DMS 273 (cell line): ENCODE measurements at regions not wholly inside any gene's neighbourhood (a gene's known extent, or its start where the extent isn't known, plus 50 kb on each side); places are given as distances from the start of the nearest gene placed in this dataset.

ENCODE experiments used
- DNase-seq: peaks from one replicate; lab custom pipeline; 2025; ENCODE audit not compliant: unreplicated experiment; lab: John Stamatoyannopoulos, UW

DNA sequence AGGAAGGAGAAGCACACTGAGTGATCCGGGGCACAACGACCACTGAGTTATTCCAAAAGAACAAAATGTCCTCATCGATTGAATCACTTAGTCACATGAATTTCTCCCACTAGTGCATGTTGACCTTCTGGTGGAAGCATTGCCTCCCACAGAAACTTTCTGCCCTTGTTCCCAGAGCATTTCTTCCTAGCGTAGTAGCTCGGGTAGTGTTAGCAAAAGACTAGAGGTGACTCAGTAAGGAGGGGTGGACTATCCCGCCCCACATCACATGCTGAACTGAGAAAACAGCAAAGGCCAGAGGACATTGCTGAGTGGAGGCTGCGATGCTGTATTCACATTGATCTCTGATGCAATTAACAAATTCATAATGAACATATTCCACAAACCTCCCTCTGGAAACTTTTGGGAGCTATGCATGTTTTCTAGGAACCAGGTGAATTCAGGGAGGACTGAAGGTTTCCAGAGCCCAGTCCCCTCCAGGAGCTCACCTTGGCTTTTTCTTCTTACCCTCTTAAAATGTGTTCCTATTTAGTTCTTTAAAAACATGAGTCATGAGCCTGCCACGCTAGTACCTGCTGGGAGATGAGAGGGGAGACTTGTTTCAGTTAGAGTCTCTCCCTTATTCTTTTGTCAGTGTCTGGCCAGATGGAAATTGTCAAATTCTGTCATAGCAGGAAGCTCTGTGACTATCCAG, 507.9 kb downstream of the CDH26 start:
- DNase-seq = no peak

DNA sequence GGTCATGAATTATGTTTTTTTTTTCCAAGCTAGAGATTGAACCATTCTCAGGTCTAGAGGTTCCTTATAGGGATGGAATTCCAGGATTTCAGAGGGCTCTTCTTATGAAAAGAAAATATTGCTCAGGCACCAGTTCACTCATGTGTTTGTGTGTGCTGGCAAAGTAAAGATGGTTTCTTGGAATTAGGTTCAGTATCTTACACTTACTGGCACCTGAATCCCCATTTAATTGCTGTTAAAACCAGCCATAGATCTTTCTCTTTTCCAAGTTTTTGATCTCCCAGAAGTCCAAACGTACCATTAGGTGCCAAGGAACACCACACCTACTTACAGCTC, 508.4 kb downstream of the CDH26 start:
- no peak for DNase-seq

DNA sequence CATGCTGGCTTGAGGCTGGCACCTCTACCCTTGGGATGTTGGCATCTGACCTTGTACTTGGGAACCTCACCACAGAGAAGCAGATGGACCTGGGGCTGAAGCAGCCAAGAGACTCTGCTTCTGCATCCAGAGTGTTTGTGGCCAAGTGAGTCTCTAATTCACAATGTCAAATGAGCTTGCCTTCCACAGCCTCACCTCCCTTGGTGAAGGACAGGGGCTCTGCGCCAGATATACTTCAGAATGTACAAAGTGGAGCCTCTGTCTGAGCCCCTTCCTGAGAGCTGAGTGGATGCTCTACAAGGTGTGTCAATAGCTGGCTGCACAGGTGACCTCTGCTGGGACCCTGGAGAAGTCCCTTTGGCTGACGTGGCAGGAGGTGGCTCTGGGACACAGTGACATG, 508.9 kb downstream of the CDH26 start:
- no peak for DNase-seq

DNA sequence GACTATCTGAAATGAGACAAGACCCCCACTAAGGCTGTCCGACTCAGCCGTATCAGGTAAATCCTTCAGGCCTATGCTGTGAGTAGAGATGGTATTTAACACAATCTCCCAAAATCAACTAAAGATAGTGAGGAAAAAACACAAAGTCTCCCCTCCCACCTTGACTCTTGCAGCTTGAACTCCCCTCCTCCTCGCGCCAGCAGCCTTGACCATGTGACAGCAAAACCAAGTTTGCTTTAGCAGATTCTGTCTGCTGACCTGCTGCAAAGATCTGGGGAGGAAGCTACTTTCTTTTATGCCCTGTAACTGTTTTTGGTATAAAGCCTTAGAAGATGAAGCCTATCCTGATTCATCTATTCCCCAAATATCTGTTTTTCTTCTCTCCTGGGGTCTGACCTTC, 509.5 kb downstream of the CDH26 start:
- DNase-seq = no peak

DNA sequence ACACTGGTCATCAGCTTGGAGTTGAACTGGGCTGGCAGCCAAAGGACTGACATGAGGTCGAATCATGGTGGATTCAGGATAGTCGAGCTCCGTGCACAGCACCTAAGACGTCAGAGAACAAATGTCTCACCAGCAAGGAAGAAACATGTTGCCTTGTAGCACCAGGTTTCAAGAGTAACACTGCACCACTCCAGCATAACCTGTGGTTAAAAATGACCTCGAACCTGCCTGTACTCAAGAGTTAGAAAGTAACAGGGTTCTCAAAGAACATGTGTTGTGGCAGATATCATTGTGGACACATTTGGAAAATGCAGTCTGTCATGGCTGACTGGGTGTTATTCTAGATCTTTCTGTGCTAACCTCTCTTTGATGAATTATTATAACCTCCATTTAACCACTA, 511.6 kb downstream of the CDH26 start:
- no peak for DNase-seq

DNA sequence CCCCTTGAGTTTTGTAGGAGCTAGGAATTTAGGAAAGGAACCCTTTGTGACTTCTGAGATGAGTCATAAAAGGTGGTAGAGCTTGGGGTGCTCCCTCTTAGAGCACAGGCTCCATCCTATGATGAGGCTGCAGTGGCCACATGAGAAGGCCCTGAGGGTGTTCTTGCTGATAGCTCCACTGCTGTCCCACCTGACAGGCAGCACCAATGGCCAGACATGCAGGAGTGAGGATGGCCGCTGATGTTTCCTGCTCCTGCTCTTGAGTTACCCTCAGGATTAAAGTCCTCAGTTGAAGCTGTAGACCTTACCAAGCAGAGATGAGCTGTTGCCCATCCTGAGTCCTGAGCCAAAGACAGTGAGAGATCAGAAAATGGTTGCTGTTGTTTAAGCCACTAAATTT, 512.1 kb downstream of the CDH26 start:
- no peak for DNase-seq

DNA sequence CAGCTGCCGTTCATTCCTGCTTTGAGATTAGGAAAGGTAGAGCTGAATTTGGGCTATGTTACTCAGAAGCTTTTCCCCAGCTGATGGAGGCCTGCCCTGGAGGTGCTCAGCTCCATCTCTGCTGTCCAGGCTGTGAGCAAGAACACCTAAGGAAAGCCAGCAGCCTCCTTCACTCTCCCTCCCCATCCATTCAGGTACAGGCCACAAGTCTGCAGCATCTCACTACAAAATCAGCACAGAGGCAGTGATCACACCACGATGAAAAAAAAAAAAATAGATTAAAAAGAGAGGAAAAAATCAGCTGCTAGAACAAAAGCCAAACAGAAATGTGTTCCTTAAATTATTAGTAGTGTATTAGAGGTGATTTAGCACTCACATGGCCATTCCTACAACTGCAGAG, 515.0 kb downstream of the CDH26 start:
- DNase-seq = no peak

DNA sequence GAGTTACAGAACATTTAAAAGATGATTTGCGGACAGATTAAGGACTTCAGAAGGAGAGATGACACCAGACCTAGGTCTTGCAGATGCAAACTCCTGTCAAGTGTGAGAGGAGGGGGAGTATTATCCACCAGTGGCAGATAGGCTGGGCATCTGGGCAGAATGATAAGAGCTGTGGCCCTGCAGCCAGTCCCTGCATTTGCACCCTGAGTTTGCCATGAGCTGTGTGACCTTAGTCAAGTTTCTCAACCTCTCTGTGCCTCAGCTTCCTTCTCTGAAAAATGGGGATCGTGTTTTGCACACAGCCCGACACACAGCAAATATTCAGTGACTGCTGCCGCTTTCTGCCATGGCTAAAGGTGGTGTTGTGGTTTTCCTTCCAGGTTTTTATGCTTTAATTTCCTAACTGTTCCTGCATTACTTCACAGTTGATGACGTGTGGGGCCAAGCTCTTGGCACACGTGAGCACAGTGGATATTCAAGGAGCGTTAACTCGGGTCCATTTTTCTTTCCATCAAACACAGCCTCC, 516.2 kb downstream of the CDH26 start:
- no peak for DNase-seq

DNA sequence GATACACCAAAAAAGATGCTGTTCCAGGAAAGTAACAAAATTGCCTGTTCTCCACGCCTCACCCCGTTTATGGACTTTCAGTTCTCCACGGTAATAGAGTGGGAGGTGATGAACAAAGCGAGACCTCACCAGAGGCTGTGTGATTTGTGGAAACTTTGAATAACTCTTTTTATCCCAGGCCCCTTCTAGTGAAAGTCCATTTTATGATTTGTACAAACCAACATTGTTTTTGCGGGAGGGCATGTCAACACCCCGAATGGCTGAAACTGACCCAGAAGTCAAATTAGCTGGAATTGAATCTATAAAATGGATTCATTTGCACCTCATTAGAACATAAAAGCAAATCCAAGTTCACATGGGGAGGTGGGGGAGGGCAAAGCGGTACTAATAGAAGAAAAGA, 517.8 kb downstream of the CDH26 start:
- no peak for DNase-seq

DNA sequence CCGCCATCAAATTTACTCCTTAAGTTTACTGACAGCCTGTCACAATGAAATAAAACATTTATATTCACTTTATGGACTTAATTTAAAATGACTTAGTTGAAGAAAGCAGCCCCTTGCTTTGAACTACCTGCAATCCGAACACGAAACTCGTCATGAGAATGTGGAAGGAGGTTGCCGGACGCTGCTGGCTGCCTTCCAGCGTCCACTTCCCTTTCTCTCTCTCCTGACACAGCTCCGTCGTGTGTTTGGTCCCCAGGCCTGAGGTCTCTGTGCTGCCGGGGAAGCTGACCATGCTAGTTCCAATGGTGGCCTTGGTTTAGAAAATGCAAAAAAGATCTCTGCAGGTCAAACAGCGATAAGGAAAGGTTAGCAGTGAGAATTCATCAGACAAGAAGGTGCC, 519.7 kb downstream of the CDH26 start:
- no peak for DNase-seq

DNA sequence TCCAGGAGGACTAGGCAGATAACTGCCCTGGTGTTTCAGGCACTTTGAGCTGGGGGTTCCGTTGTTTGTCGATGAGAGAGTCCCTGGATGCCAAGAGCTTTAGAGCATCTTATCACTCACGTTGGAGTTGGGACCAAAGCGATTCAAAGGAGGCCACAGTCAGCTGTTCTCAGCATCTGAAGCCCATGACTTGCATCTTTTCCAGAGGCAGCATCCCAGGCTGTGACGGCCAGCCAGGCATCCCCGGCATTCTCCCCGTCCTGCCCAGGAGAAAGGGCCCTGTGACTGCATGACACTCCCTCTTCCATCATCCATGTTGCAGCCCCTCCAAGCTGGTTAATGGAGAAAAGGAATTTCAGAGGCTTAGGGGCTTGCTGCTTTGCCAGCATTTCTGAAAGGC, 520.3 kb downstream of the CDH26 start:
- no peak for DNase-seq

DNA sequence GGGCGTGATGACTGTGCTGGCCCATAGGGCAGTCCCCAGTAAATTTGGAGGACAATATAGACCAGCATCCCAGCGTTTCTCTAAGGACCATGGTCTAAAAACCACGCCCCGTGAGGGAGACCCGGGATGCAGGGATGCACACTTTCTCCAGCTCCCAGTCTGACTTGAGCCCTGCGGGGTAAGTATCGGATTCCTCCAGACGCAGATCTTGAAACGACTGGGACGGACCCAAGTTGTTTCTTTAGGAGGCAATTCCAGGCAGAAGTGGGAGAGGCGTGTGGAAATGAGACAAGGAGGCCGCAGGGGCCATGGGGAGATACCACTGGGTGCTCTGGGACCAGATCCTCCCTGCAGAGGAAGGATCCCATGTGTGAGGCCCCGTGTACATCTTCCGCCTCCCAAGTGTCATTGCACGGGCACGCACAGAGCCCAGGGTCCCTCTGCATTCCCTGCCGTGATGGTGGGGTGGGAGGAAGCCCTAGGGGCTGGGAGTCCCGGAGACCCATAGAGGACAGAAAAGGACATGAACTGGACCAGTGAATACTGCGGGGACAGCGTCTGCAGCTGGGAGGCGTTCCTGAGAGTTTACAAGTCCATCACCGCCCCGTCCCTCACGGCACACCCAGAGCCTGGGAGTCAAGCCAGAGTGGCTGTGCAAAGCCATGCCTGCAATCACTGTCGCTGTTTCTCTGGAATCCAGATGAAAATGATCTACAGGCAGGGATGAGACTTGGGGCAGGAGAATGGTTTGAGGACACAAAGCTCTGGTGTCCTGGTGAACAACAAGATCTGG, 522.9 kb downstream of the CDH26 start:
- DNase-seq = no peak

DNA sequence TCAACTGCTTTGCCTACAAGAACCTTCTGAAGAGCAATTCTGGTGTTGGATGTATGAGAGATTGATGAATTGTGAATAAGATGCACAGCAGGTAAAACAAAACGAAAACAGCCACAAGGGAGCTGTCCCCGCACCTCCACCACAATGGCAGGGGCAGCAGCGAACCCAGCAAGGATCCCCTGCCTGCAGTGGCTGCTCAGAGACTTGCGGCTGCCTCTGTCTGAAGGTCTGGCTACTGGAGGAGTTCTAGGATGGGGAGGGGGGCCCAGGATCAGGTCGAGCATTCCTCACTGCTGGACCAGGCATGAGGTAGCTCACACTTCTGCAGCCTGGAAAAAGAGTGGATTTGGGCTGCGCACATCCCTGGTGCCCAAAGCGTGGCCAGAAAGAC, 523.5 kb downstream of the CDH26 start:
- DNase-seq = no peak

DNA sequence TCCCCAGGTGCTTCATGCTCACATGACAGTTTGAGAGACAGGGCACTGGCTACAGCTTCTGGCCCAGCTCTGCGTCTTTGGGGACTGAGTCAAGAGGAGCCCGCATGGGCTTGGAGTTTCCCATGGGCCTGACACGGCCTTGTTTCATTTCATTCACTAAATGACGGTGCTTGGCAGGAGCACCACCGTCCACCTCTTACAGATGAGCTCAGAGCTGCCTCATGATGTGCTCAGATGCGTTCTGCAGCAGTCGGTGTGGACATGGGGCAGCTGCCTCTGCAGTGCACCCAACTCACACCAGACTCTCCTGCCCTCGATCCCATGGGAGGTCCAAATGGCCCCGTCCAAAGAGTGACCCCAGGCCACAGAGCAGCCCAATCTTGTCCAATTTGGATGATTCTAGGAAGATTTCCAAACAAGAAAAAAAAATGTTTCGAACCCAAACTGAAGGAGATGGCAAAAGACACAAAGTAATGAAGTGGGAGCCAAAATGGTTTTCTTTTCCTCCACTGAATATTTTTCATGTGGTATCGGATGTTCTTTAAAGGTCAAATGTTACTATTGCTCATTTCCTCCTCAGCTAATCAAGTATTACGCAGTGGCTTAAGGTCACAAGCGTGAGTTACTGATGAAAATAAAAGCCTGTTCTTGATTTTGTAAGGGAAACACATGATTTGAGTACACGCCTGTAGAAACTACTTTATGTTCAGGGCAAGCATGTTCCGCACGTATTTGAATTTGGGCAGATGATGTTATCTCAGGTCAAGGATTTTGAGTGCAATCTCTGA, 524.2 kb downstream of the CDH26 start:
- DNase-seq = no peak

DNA sequence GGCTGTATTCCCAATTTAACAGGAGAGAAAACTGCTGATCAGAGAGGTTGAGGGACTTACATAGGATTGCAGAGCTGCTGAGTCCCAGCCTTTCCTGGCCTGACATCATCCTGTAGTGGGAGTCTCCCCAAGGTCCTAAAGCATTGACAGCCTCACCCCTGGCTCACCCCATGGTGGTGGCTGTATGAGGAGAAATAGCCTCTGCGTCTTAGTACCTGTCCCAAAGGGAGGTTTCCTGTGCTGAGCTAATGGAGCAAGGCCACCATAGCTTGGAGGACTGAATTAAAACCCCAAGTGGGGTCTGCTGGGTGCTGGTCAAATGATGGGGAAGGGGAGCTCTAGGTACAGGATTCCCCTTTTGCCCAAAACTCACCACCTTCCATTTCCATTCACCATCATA, 525.1 kb downstream of the CDH26 start:
- no peak for DNase-seq

DNA sequence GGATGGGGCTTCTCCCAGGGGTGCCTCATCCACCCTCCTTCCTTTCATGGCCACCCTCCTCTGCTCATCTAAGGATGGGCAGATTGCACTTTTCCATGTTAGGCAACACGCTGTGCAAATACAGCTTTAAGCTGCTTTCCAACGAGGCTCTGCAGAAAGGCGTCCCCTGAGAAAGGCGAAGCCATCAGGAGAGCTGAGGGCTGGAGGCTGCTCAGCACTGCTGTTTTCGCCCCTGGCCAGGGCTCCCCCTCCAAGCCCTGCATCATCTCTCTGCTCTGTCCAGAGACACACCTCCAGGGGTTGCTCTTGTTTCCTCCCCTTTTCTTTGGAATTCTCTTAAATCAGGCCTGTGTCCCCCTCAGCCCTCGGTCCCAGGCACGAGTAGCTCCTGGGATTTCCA, 526.1 kb downstream of the CDH26 start:
- DNase-seq = no peak

DNA sequence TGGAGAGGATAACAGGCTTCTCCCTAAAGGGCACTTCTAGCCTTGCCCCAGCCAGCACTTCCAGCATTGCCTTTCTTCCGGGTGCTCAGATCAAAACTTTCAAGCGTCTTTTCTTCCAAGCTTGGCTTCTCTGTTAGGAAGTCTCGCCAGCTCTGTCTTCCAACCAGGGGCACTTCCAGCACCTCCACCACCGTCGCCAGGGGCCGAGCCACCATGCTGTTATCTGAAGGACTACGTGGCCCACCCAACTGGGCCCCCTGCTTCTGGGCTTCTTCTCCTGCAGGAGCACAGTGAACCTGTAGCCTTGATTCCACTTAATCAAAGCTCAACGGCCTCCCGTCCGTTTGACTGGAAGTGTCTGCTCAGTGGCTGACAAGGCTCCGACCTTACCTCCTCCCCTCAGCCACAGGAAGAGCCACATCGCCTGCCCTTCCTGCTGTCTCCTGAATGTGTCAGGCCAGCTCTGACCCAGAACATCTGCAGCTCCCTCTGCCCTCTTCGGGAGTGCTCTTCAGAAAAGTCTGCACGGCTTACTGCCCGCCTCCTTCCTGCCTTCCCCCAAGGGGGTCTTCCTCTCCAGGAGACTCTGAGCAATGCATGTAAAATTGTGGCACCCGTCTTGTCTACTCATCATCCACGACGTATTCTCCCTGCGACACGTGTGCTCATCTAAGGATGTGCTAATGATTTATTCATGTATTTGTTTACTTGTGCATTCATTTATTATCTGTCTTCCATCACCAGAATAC, 527.0 kb downstream of the CDH26 start:
- DNase-seq = no peak

DNA sequence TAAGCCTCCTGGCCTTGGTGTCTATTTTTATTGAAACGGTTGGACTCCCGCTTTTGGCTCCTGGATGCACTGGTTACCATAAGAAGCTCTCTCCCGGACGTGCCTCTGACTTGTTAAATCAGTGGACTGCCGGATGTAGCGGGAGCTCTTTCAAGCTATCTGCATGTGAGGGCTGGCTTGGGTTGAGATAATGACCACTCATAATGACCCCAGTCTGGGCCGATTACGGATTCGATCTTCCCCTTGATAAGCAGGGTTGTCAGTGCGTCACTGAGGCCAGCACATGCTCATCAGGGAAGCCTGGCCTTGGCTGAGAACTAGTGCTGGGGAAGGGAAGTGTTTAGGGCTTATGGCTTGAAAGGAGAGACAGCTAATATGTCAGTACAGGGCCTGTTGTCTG, 528.1 kb downstream of the CDH26 start:
- no peak for DNase-seq

DNA sequence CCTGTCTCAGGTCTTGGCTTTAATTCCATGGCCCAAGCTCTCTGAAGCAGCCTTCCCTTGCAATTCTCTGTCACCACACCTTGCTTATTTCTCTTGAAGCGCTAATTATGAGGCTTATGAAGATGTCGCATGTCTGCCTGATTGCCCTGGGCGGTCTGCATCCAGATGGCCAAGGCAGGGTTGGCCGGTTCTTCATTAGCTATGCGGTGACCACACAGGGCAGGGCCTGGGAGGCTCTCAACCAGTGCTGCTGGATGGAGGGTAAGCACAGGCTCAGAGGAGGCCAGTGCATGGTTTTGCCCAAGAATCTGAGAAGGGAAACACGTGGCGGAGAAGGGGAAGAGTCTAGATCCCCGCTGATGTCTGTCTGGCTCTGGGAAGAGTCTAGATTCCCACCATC, 528.7 kb downstream of the CDH26 start:
- no peak for DNase-seq

DNA sequence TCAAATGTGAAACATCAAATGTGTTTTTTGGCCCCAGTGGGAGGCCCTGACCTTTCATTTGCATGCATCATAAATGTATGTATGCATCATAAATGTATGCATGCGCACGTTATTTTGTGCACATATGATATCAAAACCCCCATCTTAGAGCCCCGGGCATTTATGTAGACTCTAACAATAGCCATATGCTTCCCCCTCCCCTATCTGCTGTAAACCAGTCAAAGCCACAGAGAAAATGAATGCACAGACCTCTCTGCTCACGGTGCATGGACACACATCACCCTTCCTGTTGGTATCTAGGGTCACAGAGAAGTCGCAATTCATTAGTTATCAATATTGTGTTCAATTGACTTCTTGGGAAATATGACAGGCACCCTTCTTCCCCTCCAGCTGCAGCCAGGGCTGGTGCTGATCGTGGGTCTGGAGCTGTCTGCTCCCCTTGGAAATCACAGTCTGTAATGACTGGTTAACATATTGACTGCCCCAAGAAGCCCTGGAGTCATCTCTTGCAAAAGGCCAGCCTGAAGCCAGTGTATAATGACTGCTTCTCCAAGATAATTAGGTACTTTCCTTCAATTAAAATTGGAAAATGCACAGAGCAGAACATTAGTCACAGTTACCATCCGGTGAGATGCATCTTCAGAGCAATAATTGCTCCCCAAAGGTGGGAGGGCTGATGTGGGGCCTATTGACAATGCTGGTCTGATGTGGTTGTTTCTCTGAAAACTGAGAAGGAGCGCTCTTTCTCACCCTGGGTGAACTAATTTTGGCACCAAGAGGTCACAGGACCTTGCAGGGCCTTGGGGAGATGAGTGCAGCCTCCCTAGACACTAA, 532.2 kb downstream of the CDH26 start:
- no peak for DNase-seq
